H1 (cell line): ENCODE measurements at regions not wholly inside any gene's neighbourhood (a gene's known extent, or its start where the extent isn't known, plus 50 kb on each side); places are given as distances from the start of the nearest gene placed in this dataset.

Experiments used
- CTCF ChIA-PET: fragments of 300-600 bp; sonication (Branson Sonifier 250); formaldehyde crosslinking; loops from one replicate; lab custom pipeline; 2021; ENCODE audit not compliant: partially characterized antibody; lab: Charles Lee
- POLR2A ChIA-PET: fragments of 300-600 bp; sonication (Branson Sonifier 250); formaldehyde crosslinking; loops from one replicate; lab custom pipeline; 2021; ENCODE audit warnings: inconsistent platforms; ENCODE audit not compliant: partially characterized antibody; lab: Charles Lee
- DNase-seq, 2 experiments: peaks; one replicate each; pipeline versions ENCODE4 v3.0.0 to v3.0.0-alpha.2; 2010 to 2022; ENCODE audit warnings: low spot score in 2 of 2, low read depth in 1 of 2, mixed read lengths in 1 of 2
- FAIRE-seq: peaks from 2 replicates; lab custom pipeline; 2011; peaks lifted over from hg19 to GRCh38; lab: Jason Lieb, UNC
- H2AFZ ChIP-seq: 2 replicates; pipeline ENCODE4 v1.8.1; 2012; ENCODE audit warnings: low read length, inconsistent platforms
- H2AK5ac ChIP-seq: 2 replicates; pipeline ENCODE4 v1.6.1; 2013; ENCODE audit warnings: low read depth, low read length
- H2BK120ac ChIP-seq: replicated peaks from 2 replicates; pipeline ENCODE3; 2013; ENCODE audit warnings: low read depth, low read length, inconsistent platforms
- H2BK12ac ChIP-seq: 2 replicates; pipeline ENCODE4 v1.6.1; 2013; ENCODE audit warnings: low read depth, low read length
- H2BK15ac ChIP-seq: 2 replicates; pipeline ENCODE4 v1.6.1; 2013; ENCODE audit warnings: low read length
- H2BK20ac ChIP-seq: 2 replicates; pipeline ENCODE4 v1.6.1; 2013; ENCODE audit warnings: low read length
- H2BK5ac ChIP-seq: 2 replicates; pipeline ENCODE4 v1.6.1; 2013; ENCODE audit warnings: low read depth, low read length
- H3K14ac ChIP-seq: 2 replicates; pipeline ENCODE4 v1.6.1; 2013; ENCODE audit warnings: inconsistent platforms; ENCODE audit not compliant: insufficient read length
- H3K18ac ChIP-seq: 2 replicates; pipeline ENCODE4 v1.6.1; 2013; ENCODE audit warnings: low read length; ENCODE audit errors: extremely low read depth
- H3K23ac ChIP-seq: 2 replicates; pipeline ENCODE4 v1.6.1; 2013; ENCODE audit warnings: inconsistent platforms; ENCODE audit not compliant: insufficient read length
- H3K23me2 ChIP-seq: 2 replicates; pipeline ENCODE4 v1.6.1; 2013; ENCODE audit warnings: low read depth, low read length
- H3K27ac ChIP-seq: 2 replicates; pipeline ENCODE4 v1.6.1; 2011; ENCODE audit warnings: low read depth, low read length, inconsistent platforms
- H3K27me3 ChIP-seq, 4 experiments: replicated peaks in 1 of 4; 1 replicate in 1 of 4; 2 replicates in 3 of 4; pipeline versions ENCODE4 v1.6.1 to v1.8.1; 2011 to 2013; ENCODE audit warnings: low read length in 3 of 4, mild to moderate bottlenecking in 3 of 4, inconsistent platforms in 2 of 4, mixed read lengths in 2 of 4, moderate library complexity in 1 of 4; ENCODE audit not compliant: control insufficient read depth in 3 of 4, insufficient read depth in 3 of 4; ENCODE audit errors: extremely low read depth in 1 of 4
- H3K36me3 ChIP-seq, 4 experiments: 2 replicates each; pipeline versions ENCODE4 v1.6.1 to v1.8.1; 2011 to 2013; ENCODE audit warnings: mild to moderate bottlenecking in 4 of 4, low read length in 3 of 4, moderate library complexity in 2 of 4, control low read depth in 1 of 4, inconsistent platforms in 1 of 4; ENCODE audit not compliant: insufficient read depth in 4 of 4, control insufficient read depth in 2 of 4
- H3K4ac ChIP-seq: replicated peaks from 2 replicates; pipeline ENCODE3; 2013; ENCODE audit warnings: low read length, low read depth, mixed read lengths, inconsistent platforms; ENCODE audit not compliant: insufficient read length
- H3K4me1 ChIP-seq, 4 experiments: replicated peaks in 1 of 4; 1 replicate in 1 of 4; 2 replicates in 3 of 4; pipeline versions ENCODE4 v1.6.1 to v1.8.1; 2011 to 2013; ENCODE audit warnings: low read length in 3 of 4, inconsistent platforms in 2 of 4, mixed read lengths in 1 of 4; ENCODE audit not compliant: insufficient read depth in 4 of 4, control insufficient read depth in 3 of 4
- H3K4me2 ChIP-seq, 2 experiments: 2 replicates each; pipeline versions ENCODE4 v1.6.1 to v1.8.1; 2011 to 2013; ENCODE audit warnings: low read depth in 2 of 2, low read length in 2 of 2, control low read depth in 1 of 2, inconsistent platforms in 1 of 2, mild to moderate bottlenecking in 1 of 2; ENCODE audit not compliant: insufficient read depth in 1 of 2
- H3K4me3 ChIP-seq, 4 experiments: fragments of 200-600, 300-600 bp in 1 of 4; sonication (generic), shearing (Covaris generic), sonication (Bioruptor Twin) in 1 of 4; 2 replicates each; pipeline versions ENCODE4 v1.5.1 to v1.8.1; 2011 to 2016; ENCODE audit warnings: low read length in 4 of 4, low read depth in 3 of 4, control low read depth in 2 of 4, inconsistent platforms in 2 of 4, mild to moderate bottlenecking in 2 of 4, mixed read lengths in 1 of 4, moderate library complexity in 1 of 4; ENCODE audit not compliant: insufficient read depth in 2 of 4; ENCODE audit errors: extremely low read depth in 1 of 4
- H3K56ac ChIP-seq: replicated peaks from 2 replicates; pipeline ENCODE3; 2013; ENCODE audit warnings: low read depth, mild to moderate bottlenecking, mixed read lengths, low read length, inconsistent platforms; ENCODE audit not compliant: insufficient read length
- H3K79me1 ChIP-seq: 2 replicates; pipeline ENCODE4 v1.6.1; 2013; ENCODE audit warnings: low read depth, low read length, control low read depth
- H3K79me2 ChIP-seq, 2 experiments: 2 replicates each; pipeline versions ENCODE4 v1.6.1 to v1.8.1; 2012 to 2013; ENCODE audit warnings: low read length in 2 of 2, mild to moderate bottlenecking in 2 of 2, inconsistent platforms in 1 of 2; ENCODE audit not compliant: insufficient read depth in 2 of 2, control insufficient read depth in 1 of 2
- H3K9ac ChIP-seq, 4 experiments: replicated peaks in 1 of 4; 1 replicate in 1 of 4; 2 replicates in 3 of 4; pipeline versions ENCODE4 v1.6.1 to v1.8.1; 2011 to 2013; ENCODE audit warnings: low read depth in 3 of 4, low read length in 3 of 4, control low read depth in 2 of 4, mild to moderate bottlenecking in 2 of 4, moderate library complexity in 2 of 4, inconsistent platforms in 1 of 4; ENCODE audit errors: extremely low read depth in 1 of 4
- H3K9me3 ChIP-seq, 2 experiments: 2 replicates each; pipeline versions ENCODE4 v1.6.1 to v1.8.1; 2012 to 2013; ENCODE audit warnings: mild to moderate bottlenecking in 2 of 2, moderate library complexity in 2 of 2, control low read depth in 1 of 2, inconsistent platforms in 1 of 2, low read depth in 1 of 2, low read length in 1 of 2, mixed read lengths in 1 of 2; ENCODE audit not compliant: insufficient read depth in 2 of 2
- H4K20me1 ChIP-seq, 2 experiments: replicated peaks in 1 of 2; 2 replicates each; pipeline versions ENCODE3 to v1.8.1; 2011 to 2013; ENCODE audit warnings: inconsistent platforms in 2 of 2, low read length in 2 of 2, mild to moderate bottlenecking in 1 of 2; ENCODE audit not compliant: insufficient read depth in 2 of 2, control insufficient read depth in 1 of 2
- H4K5ac ChIP-seq: 2 replicates; pipeline ENCODE4 v1.6.1; 2013; ENCODE audit warnings: low read length, low read depth, mixed read lengths, inconsistent platforms; ENCODE audit not compliant: insufficient read length
- H4K8ac ChIP-seq: 2 replicates; pipeline ENCODE4 v1.8.0; 2013; ENCODE audit warnings: mild to moderate bottlenecking, moderate library complexity, low read length, inconsistent platforms; ENCODE audit not compliant: insufficient read depth; ENCODE audit errors: extremely low read depth
- H4K91ac ChIP-seq: replicated peaks from 2 replicates; pipeline ENCODE3; 2013; ENCODE audit warnings: low read length, mixed read lengths, inconsistent platforms; ENCODE audit not compliant: insufficient read length
- CREB1 ChIP-seq: IDR thresholded peaks from 2 replicates; pipeline ENCODE4 v1.6.1; 2012; ENCODE audit warnings: inconsistent platforms
- EGR1 ChIP-seq: IDR thresholded peaks from 2 replicates; pipeline ENCODE4 v1.6.1; 2011; ENCODE audit warnings: low read depth, low read length, borderline replicate concordance
- HDAC6 ChIP-seq: IDR thresholded peaks from one replicate; pipeline ENCODE4 v1.7.1; 2012; ENCODE audit warnings: low read depth, mild to moderate bottlenecking, inconsistent platforms, low read length, moderate library complexity
- RAD21 ChIP-seq, 2 experiments: IDR thresholded peaks in 1 of 2; conservative IDR thresholded peaks in 1 of 2; 2 replicates each; pipeline ENCODE4 v1.6.1; 2011; ENCODE audit warnings: low read depth in 2 of 2, low read length in 2 of 2, improper control_type of control experiment in 1 of 2, inconsistent platforms in 1 of 2, mild to moderate bottlenecking in 1 of 2, moderate library complexity in 1 of 2
- RBBP5 ChIP-seq: IDR thresholded peaks from 2 replicates; pipeline ENCODE4 v1.7.1; 2012; ENCODE audit warnings: low read depth, mild to moderate bottlenecking, inconsistent platforms, low read length, moderate library complexity, borderline replicate concordance
- TEAD4 ChIP-seq: IDR thresholded peaks from 2 replicates; pipeline ENCODE4 v1.6.1; 2012; ENCODE audit warnings: low read depth, low read length, inconsistent platforms, mixed read lengths
- WGBS, 2 experiments: shearing (Covaris generic) in 1 of 2; methylation state at CpG; one replicate each; pipeline versions ENCODE4 v1.1.6 to v1.1.7; 2013 to 2015; ENCODE audit warnings: low lambda C conversion rate in 2 of 2, mixed read lengths in 2 of 2, inconsistent platforms in 1 of 2, low coverage in 1 of 2, missing lambda C conversion rate in 1 of 2; ENCODE audit not compliant: insufficient replicate concordance in 2 of 2, insufficient coverage in 1 of 2, insufficient read length in 1 of 2; ENCODE audit errors: extremely low coverage in 1 of 2, missing lambda C conversion rate in 1 of 2; 5-methylcytosine and 5-hydroxymethylcytosine counted together
- TF ChIP-seq, protein P1 (sequence below), 3 experiments: IDR thresholded peaks; 1 replicate in 2 of 3; 2 replicates in 1 of 3; pipeline versions ENCODE4 v1.5.1 to v1.6.1; 2011; ENCODE audit warnings: low read length in 3 of 3, mild to moderate bottlenecking in 3 of 3, inconsistent platforms in 2 of 3, low read depth in 1 of 3, moderate library complexity in 1 of 3; ENCODE audit not compliant: insufficient read depth in 1 of 3; ENCODE audit errors: control extremely low read depth in 1 of 3
- TF ChIP-seq, protein P2 (sequence below): IDR thresholded peaks from 2 replicates; pipeline ENCODE4 v1.6.1; 2012; ENCODE audit warnings: inconsistent platforms

DNA sequence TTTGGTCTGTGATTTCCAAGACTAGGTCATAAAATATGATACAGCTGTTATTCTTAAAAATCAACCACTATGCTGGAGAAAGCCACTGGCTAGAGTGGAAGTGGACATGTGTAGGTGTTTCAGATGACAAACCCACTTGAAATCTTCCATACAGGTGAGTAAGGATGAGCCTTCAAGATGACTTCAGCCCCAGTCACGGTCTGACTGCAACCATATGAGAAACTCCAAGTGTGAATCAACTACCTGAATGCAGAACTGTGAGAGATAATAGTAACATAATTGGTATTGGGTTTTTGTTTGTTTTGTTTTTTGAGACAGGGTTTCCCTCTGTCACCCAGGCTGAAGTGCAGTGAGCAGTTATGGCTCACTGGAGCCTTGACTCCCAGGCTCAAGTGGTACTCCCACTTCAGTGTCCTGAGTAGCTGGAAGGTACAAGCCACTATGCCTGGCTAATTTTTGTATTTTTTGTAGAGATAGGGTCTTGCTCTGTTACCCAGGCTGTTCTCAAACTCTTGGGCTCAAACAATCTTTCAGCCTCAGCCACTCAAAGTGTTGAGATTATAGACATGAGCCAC lies 273.3 kb upstream of the LRIG3 start:
- H2BK20ac ChIP-seq, result no peak overlapping the region
- H3K4ac ChIP-seq, result no peak overlapping the region
- no peak overlapping the region for H2BK15ac ChIP-seq
- no peaks in the 10 kb centered on the region for H3K79me1 ChIP-seq
- H3K14ac ChIP-seq, result no peak overlapping the region
- H2AFZ ChIP-seq, result no peak overlapping the region
- no peaks in the 10 kb centered on the region for H3K36me3 ChIP-seq
- no peak overlapping the region for H4K5ac ChIP-seq
- no peak overlapping the region for H2BK5ac ChIP-seq
- H4K20me1 ChIP-seq, result no peaks in the 10 kb centered on the region
- no peaks in the 10 kb centered on the region for H3K79me2 ChIP-seq
- H2AK5ac ChIP-seq, result no peak overlapping the region
- no peaks in the 10 kb centered on the region for H3K23me2 ChIP-seq
- H3K4me2 ChIP-seq, result no peak overlapping the region
- no peak overlapping the region for H2BK120ac ChIP-seq
- H3K27ac ChIP-seq, result no peak overlapping the region
- H3K56ac ChIP-seq, result no peak overlapping the region
- H3K18ac ChIP-seq, result no peak overlapping the region
- ChIA-PET CTCF (no interaction called here), POLR2A (no interaction called here)
- DNase-seq (no peak), FAIRE-seq (no peak)
- H2BK12ac ChIP-seq, result no peak overlapping the region
- no peaks in the 10 kb centered on the region; a peak in 1 of 7 replicates for H3K4me1 ChIP-seq
- WGBS, 2 experiments, result 96% methylated on average over 1 of the region's 1 CpG; no CpG with 5 or more reads in 1 of the 2 experiments
- no peaks in the 10 kb centered on the region for H3K27me3 ChIP-seq
- H4K91ac ChIP-seq, result no peak overlapping the region
- no peak overlapping the region for H3K9ac ChIP-seq
- no peaks in the 10 kb centered on the region for H3K9me3 ChIP-seq
- no peak overlapping the region for H3K4me3 ChIP-seq
- H4K8ac ChIP-seq, result no peak overlapping the region; the same call in 1 of the 2 replicates
- no peak overlapping the region for H3K23ac ChIP-seq
- TF ChIP-seq HDAC6 (no peak), CREB1 (no peak), TEAD4 (no peak), EGR1 (no peak), RAD21 (IDR thresholded peaks at IDR 0.05 in 1 of 2, conservative IDR thresholded peaks at IDR 0.05 in 1 of 2; ENCODE audit: low read depth in 2 of 2, low read length in 2 of 2) (no peak), RBBP5 (no peak)
- TF ChIP-seq, protein P1, sequence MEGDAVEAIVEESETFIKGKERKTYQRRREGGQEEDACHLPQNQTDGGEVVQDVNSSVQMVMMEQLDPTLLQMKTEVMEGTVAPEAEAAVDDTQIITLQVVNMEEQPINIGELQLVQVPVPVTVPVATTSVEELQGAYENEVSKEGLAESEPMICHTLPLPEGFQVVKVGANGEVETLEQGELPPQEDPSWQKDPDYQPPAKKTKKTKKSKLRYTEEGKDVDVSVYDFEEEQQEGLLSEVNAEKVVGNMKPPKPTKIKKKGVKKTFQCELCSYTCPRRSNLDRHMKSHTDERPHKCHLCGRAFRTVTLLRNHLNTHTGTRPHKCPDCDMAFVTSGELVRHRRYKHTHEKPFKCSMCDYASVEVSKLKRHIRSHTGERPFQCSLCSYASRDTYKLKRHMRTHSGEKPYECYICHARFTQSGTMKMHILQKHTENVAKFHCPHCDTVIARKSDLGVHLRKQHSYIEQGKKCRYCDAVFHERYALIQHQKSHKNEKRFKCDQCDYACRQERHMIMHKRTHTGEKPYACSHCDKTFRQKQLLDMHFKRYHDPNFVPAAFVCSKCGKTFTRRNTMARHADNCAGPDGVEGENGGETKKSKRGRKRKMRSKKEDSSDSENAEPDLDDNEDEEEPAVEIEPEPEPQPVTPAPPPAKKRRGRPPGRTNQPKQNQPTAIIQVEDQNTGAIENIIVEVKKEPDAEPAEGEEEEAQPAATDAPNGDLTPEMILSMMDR (IDR thresholded peaks at IDR 0.05; ENCODE audit: control extremely low read depth in 1 of 3, insufficient read depth in 1 of 3, low read depth in 1 of 3, low read length in 3 of 3), result no peak
- TF ChIP-seq, protein P2, sequence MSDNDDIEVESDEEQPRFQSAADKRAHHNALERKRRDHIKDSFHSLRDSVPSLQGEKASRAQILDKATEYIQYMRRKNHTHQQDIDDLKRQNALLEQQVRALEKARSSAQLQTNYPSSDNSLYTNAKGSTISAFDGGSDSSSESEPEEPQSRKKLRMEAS, result no peak
